ENCODE measurements at regions not wholly inside any gene's neighbourhood (a gene's known extent, or its start where the extent isn't known, plus 50 kb on each side); places are given as distances from the start of the nearest gene placed in this dataset.

- peaks cover 2% of the 10 kb centered on the region for H3K27me3 Mint-ChIP-seq (ENCODE audit: insufficient read depth, low read depth, poor library complexity)
- H3K36me3 ChIP-seq (ENCODE audit: insufficient read depth), result no peaks in the 10 kb centered on the region
- no peak overlapping the region for H3K4me3 Mint-ChIP-seq
- H3K27me3 ChIP-seq (ENCODE audit: insufficient read depth), result no peaks in the 10 kb centered on the region
- H3F3A ChIP-seq (replicated peaks; ENCODE audit: low read depth), result no peaks in the 10 kb centered on the region
- H3K27ac Mint-ChIP-seq, result no peak overlapping the region
- H3K27ac ChIP-seq (ENCODE audit: low read depth), result no peak overlapping the region
- no peak overlapping the region for H3K4me3 ChIP-seq
- no peaks in the 10 kb centered on the region for H3K79me2 ChIP-seq (replicated peaks; ENCODE audit: insufficient read depth)
- no peaks in the 10 kb centered on the region for H3K4me1 ChIP-seq (ENCODE audit: insufficient read depth)
- H3K4me2 ChIP-seq, result no peak overlapping the region
- DNase-seq (ENCODE audit: low spot score) (no peak), ATAC-seq (no peak)
- H3K36me3 Mint-ChIP-seq (ENCODE audit: low read depth), result no peaks in the 10 kb centered on the region
- H4K20me1 ChIP-seq (replicated peaks; ENCODE audit: insufficient read depth), result no peaks in the 10 kb centered on the region
- no peak for TF ChIP-seq ZNF331 (CRISPR knock-in tag; IDR thresholded peaks at IDR 0.05; ENCODE audit: low read depth)
- no peak for TF ChIP-seq EZH2phosphoT487 (IDR thresholded peaks at IDR 0.05; ENCODE audit: unreplicated experiment)
- no peak for TF ChIP-seq NANOG (IDR thresholded peaks at IDR 0.05; ENCODE audit: borderline replicate concordance)
- peak overlapping the region; percentile 92 for H2AFZ ChIP-seq
- 0 out of 2 replicates have a peak, but pooled peaks cover 3% of the 10 kb centered on the region for H3K9me2 ChIP-seq (ENCODE audit: insufficient read depth)
- no peaks in the 10 kb centered on the region for H3K9me3 Mint-ChIP-seq
- H3K4me1 Mint-ChIP-seq, result no peaks in the 10 kb centered on the region
Measured at GRCh38 chr5:130689831-130690230, 475.2 kb downstream of the HINT1 start.

- Histone ChIP-seq H3K9me2 (ENCODE audit: insufficient read depth) (0 out of 2 replicates have a peak, but pooled peaks cover 3% of the 10 kb centered on the region), H4K20me1 (replicated peaks; ENCODE audit: insufficient read depth) (no peaks in the 10 kb centered on the region), H2AFZ (no peak overlapping the region), H3F3A (replicated peaks; ENCODE audit: low read depth) (no peaks in the 10 kb centered on the region), H3K4me2 (no peak overlapping the region), H3K27ac (ENCODE audit: low read depth) (no peak overlapping the region), H3K4me1 (ENCODE audit: insufficient read depth) (no peaks in the 10 kb centered on the region), H3K4me3 (no peak overlapping the region), H3K27me3 (ENCODE audit: insufficient read depth) (no peaks in the 10 kb centered on the region), H3K79me2 (replicated peaks; ENCODE audit: insufficient read depth) (no peaks in the 10 kb centered on the region), H3K36me3 (ENCODE audit: insufficient read depth) (no peaks in the 10 kb centered on the region)
- Mint-ChIP-seq H3K4me3 (no peak overlapping the region), H3K36me3 (ENCODE audit: low read depth) (no peaks in the 10 kb centered on the region), H3K4me1 (no peaks in the 10 kb centered on the region), H3K27me3 (ENCODE audit: insufficient read depth, low read depth, poor library complexity) (peaks cover 2% of the 10 kb centered on the region), H3K9me3 (no peaks in the 10 kb centered on the region), H3K27ac (no peak overlapping the region)
- ATAC-seq, result no peak
- DNase-seq (ENCODE audit: low spot score), result no peak
- TF ChIP-seq STAT1 (IDR thresholded peaks at IDR 0.05; ENCODE audit: unreplicated experiment) (no peak), CTCF (conservative IDR thresholded peaks at IDR 0.05; ENCODE audit: low read depth in 2 of 2) (no peak), CREB1 (CRISPR knock-in tag; IDR thresholded peaks at IDR 0.05; ENCODE audit: low read depth) (no peak), REST (IDR thresholded peaks at IDR 0.05; ENCODE audit: unreplicated experiment) (no peak), NANOG (IDR thresholded peaks at IDR 0.05; ENCODE audit: borderline replicate concordance) (no peak), ZNF462 (CRISPR knock-in tag; IDR thresholded peaks at IDR 0.05) (no peak), ZNF331 (CRISPR knock-in tag; IDR thresholded peaks at IDR 0.05; ENCODE audit: low read depth) (no peak), EZH2phosphoT487 (IDR thresholded peaks at IDR 0.05; ENCODE audit: unreplicated experiment) (no peak), JUNB (IDR thresholded peaks at IDR 0.05; ENCODE audit: unreplicated experiment) (no peak)
Measured at GRCh38 chr5:130687085-130687733, 477.8 kb downstream of the HINT1 start.

Data from GM23338 (cell line).